ENCODE measurements at regions not wholly inside any gene's neighbourhood (a gene's known extent, or its start where the extent isn't known, plus 50 kb on each side); places are given as distances from the start of the nearest gene placed in this dataset.
"Not testable (repeated sequence)": the region's sequence is repeated elsewhere in the genome, so short reads cannot be mapped to it uniquely, and the experiment has no call there.

DNA sequence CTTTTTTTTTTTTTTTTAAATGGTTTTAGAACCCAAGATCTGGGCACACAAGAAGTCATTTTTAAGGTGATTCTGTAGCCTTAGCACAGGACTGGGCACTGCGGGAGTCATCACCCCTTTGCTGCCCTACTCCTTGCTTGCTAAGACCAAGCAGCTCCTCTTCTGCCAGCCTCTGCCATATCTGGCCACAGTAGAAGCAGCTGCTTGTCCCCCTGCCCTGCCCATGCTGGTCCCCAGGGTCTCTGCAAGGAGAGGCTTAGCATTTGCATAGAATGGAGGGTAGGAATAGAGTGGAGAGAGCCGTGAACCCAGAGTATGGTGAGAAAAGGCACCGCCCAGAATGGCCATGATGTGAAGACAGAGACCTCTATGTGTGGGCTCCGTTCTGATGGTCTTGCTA is 109.3 kb downstream of the ADRA2C start:
- DNase-seq (ENCODE audit: low read depth): no peak
- no peak overlapping the region for H3K4me3 ChIP-seq (ENCODE audit: low read depth, low read length)
- TF ChIP-seq, protein P1, sequence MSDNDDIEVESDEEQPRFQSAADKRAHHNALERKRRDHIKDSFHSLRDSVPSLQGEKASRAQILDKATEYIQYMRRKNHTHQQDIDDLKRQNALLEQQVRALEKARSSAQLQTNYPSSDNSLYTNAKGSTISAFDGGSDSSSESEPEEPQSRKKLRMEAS (IDR thresholded peaks at IDR 0.05; ENCODE audit: low read depth, low read length): no peak
- no peak for TF ChIP-seq CTCF (IDR thresholded peaks at IDR 0.05; ENCODE audit: low read depth, low read length)
- TF ChIP-seq POLR2A (IDR thresholded peaks at IDR 0.05; ENCODE audit: extremely low read depth, insufficient read length): no peak
- TF ChIP-seq MYC (IDR thresholded peaks at IDR 0.05; ENCODE audit: low read depth, low read length): no peak

- TF ChIP-seq, protein P1 (IDR thresholded peaks at IDR 0.05; ENCODE audit: low read depth, low read length): peak; percentile 90
- not testable (repeated sequence) for H3K4me3 ChIP-seq (ENCODE audit: low read depth, low read length)
- DNase-seq (ENCODE audit: low read depth): peak; percentile 62
Observed at GRCh38 chr4:3876057-3876845, 110.1 kb downstream of the ADRA2C start.

DNA sequence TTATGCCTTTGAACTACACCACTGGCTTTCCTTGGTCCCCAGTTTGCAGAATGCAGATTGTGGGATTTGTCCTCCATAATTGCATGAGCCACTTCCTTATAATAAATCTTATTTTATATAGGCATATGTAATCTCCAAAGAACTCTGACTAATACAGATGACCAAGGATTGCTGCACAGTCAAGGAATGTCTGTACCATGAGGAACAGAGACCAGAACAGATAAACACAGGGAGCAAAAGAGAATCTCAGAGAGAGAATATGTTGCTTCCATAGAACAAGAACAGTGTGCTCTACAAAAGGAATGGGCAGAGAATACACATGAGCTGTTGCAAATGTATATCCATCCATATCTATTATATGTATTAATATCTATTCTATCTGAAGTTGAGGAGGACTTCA is 111.1 kb downstream of the ADRA2C start:
- TF ChIP-seq, protein P1 (IDR thresholded peaks at IDR 0.05; ENCODE audit: low read depth, low read length): no peak
- TF ChIP-seq MYC (IDR thresholded peaks at IDR 0.05; ENCODE audit: low read depth, low read length) (no peak), POLR2A (IDR thresholded peaks at IDR 0.05; ENCODE audit: extremely low read depth, insufficient read length) (no peak), CTCF (IDR thresholded peaks at IDR 0.05; ENCODE audit: low read depth, low read length) (no peak)
- no peak for DNase-seq (ENCODE audit: low read depth)
- H3K4me3 ChIP-seq (ENCODE audit: low read depth, low read length): no peak overlapping the region

- no peak overlapping the region for H3K4me3 ChIP-seq (ENCODE audit: low read depth, low read length)
- no peak for DNase-seq (ENCODE audit: low read depth)
- TF ChIP-seq CTCF (IDR thresholded peaks at IDR 0.05; ENCODE audit: low read depth, low read length) (no peak), POLR2A (IDR thresholded peaks at IDR 0.05; ENCODE audit: extremely low read depth, insufficient read length) (no peak), MYC (IDR thresholded peaks at IDR 0.05; ENCODE audit: low read depth, low read length) (no peak)
- TF ChIP-seq, protein P1 (IDR thresholded peaks at IDR 0.05; ENCODE audit: low read depth, low read length): no peak
Observed at GRCh38 chr4:3877868-3878267, 111.7 kb downstream of the ADRA2C start.

DNA sequence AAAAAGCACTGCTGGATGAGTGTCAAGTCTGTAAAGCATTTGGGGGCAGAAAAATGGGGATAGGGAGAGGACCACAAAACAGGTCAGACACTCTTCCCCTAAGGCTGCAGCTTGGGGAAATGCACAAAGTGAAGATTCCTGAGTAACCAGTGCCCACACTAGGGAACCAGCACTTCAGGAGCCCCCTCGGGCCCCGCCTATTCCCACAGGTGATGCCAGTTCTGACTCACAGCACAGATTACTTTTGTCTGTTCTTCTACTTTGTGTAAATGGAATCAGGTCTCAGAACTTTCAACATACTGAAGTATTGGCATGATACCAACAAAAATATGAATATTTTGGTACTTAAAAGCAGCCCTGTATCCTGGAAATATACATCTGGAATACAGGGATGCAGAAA is 112.5 kb downstream of the ADRA2C start:
- no peak overlapping the region for H3K4me3 ChIP-seq (ENCODE audit: low read depth, low read length)
- TF ChIP-seq POLR2A (IDR thresholded peaks at IDR 0.05; ENCODE audit: extremely low read depth, insufficient read length) (no peak), CTCF (IDR thresholded peaks at IDR 0.05; ENCODE audit: low read depth, low read length) (no peak), MYC (IDR thresholded peaks at IDR 0.05; ENCODE audit: low read depth, low read length) (no peak)
- TF ChIP-seq, protein P1 (IDR thresholded peaks at IDR 0.05; ENCODE audit: low read depth, low read length): no peak

More for the DNA sequence above, 112.5 kb downstream of the ADRA2C start:
- no peak for DNase-seq (ENCODE audit: low read depth)

Data from NB4 (cell line).